H1 (cell line): ENCODE measurements at regions not wholly inside any gene's neighbourhood (a gene's known extent, or its start where the extent isn't known, plus 50 kb on each side); places are given as distances from the start of the nearest gene placed in this dataset.

ENCODE experiments used
- CEBPB ChIP-seq: IDR thresholded peaks from 2 replicates; pipeline ENCODE4 v1.6.1; 2012; ENCODE audit warnings: low read depth, low read length
- EZH2 ChIP-seq: fragments of 200-600 bp; sonication (generic); IDR thresholded peaks from 2 replicates; pipeline ENCODE4 v1.7.1; 2012; ENCODE audit warnings: low read depth, mild to moderate bottlenecking, moderate library complexity, low read length, inconsistent platforms; ENCODE audit not compliant: severe bottlenecking
- POLR2AphosphoS5 ChIP-seq: IDR thresholded peaks from 2 replicates; pipeline ENCODE4 v1.6.1; 2011; ENCODE audit warnings: low read depth, low read length
- RBBP5 ChIP-seq: IDR thresholded peaks from 2 replicates; pipeline ENCODE4 v1.7.1; 2012; ENCODE audit warnings: low read depth, mild to moderate bottlenecking, inconsistent platforms, low read length, moderate library complexity, borderline replicate concordance
- SIN3A ChIP-seq, 2 experiments: IDR thresholded peaks in 1 of 2; conservative IDR thresholded peaks in 1 of 2; 2 replicates each; pipeline ENCODE4 v1.6.1; 2011 to 2012; ENCODE audit warnings: low read length in 2 of 2, improper control_type of control experiment in 1 of 2, low read depth in 1 of 2, mild to moderate bottlenecking in 1 of 2
- TF ChIP-seq, protein P1 (sequence below): IDR thresholded peaks from 2 replicates; pipeline ENCODE4 v1.6.1; 2011; ENCODE audit warnings: low read length, improper control_type of control experiment

DNA sequence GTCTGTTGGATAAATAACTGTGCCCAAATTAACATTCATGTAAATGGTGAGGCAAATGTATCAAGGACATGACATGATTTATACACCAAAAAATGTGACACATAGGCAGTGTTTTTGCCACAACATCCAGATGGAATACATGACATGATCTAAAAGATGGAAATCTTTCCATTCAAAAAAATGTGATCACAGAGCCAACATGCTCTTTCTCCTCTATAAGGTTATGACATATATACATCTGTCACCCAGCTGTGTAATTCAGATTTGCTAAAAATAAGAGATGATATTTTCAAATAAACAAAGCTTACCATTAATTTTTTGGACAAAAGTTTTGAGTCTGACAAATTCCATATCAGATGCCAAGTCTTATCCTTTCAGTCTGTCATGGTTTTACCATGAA is 95.5 kb upstream of the COL3A1 start:
- TF ChIP-seq EZH2 (no peak), RBBP5 (no peak), SIN3A (conservative IDR thresholded peaks at IDR 0.05 in 1 of 2, IDR thresholded peaks at IDR 0.05 in 1 of 2; ENCODE audit: low read depth in 1 of 2, low read length in 2 of 2) (no peak), POLR2AphosphoS5 (no peak), CEBPB (no peak)
- TF ChIP-seq, protein P1, sequence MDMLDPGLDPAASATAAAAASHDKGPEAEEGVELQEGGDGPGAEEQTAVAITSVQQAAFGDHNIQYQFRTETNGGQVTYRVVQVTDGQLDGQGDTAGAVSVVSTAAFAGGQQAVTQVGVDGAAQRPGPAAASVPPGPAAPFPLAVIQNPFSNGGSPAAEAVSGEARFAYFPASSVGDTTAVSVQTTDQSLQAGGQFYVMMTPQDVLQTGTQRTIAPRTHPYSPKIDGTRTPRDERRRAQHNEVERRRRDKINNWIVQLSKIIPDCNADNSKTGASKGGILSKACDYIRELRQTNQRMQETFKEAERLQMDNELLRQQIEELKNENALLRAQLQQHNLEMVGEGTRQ, result no peak
